ENCODE measurements at regions not wholly inside any gene's neighbourhood (a gene's known extent, or its start where the extent isn't known, plus 50 kb on each side); places are given as distances from the start of the nearest gene placed in this dataset.

GRCh38 chr3:182683453-182683852 lies 109.9 kb upstream of the ATP11B start:
- TF ChIP-seq POLR2A (IDR thresholded peaks at IDR 0.05) (no peak), CTCF (IDR thresholded peaks at IDR 0.05) (peak; percentile 69 to 86), EP300 (IDR thresholded peaks at IDR 0.05) (no peak)

All from suprapubic skin (tissue), 3 donors.